ENCODE measurements at regions not wholly inside any gene's neighbourhood (a gene's known extent, or its start where the extent isn't known, plus 50 kb on each side); places are given as distances from the start of the nearest gene placed in this dataset.

GRCh38 chr6:71033890-71034289 lies 77.0 kb upstream of the B3GAT2 start:
- ATAC-seq = no peak
- ChIA-PET POLR2A (no interaction called here), CTCF (no interaction called here)
- Histone ChIP-seq H3K4me1 (ENCODE audit: control insufficient read depth, insufficient read depth, low read length) (no peaks in the 10 kb centered on the region), H3K27ac (ENCODE audit: low read length) (no peak overlapping the region), H3K27me3 (ENCODE audit: control insufficient read depth, insufficient read depth, low read length) (no peaks in the 10 kb centered on the region), H3K9me3 (ENCODE audit: control insufficient read depth, insufficient read depth, low read depth, low read length) (no peaks in the 10 kb centered on the region), H3K36me3 (ENCODE audit: control insufficient read depth, insufficient read depth, low read length) (no peaks in the 10 kb centered on the region), H3K4me3 (ENCODE audit: low read depth in 2 of 2, low read length in 2 of 2) (no peak overlapping the region)
- DNase-seq (ENCODE audit: low read depth, low spot score) = no peak
- in situ Hi-C loops (cut with HindIII; ENCODE audit: low pct_unique_long_range_greater_than_20kb, low sequenced_read_pairs) (no loop called here), intact Hi-C loops (cut with micrococcal nuclease; ENCODE audit: unreplicated experiment) (no loop called here)
- BruUV-seq (replicated peaks) = no TSS peak
- TF ChIP-seq TCF7L2 (IDR thresholded peaks at IDR 0.05; ENCODE audit: low read depth, low read length) = no peak
- TF ChIP-seq, protein P1, sequence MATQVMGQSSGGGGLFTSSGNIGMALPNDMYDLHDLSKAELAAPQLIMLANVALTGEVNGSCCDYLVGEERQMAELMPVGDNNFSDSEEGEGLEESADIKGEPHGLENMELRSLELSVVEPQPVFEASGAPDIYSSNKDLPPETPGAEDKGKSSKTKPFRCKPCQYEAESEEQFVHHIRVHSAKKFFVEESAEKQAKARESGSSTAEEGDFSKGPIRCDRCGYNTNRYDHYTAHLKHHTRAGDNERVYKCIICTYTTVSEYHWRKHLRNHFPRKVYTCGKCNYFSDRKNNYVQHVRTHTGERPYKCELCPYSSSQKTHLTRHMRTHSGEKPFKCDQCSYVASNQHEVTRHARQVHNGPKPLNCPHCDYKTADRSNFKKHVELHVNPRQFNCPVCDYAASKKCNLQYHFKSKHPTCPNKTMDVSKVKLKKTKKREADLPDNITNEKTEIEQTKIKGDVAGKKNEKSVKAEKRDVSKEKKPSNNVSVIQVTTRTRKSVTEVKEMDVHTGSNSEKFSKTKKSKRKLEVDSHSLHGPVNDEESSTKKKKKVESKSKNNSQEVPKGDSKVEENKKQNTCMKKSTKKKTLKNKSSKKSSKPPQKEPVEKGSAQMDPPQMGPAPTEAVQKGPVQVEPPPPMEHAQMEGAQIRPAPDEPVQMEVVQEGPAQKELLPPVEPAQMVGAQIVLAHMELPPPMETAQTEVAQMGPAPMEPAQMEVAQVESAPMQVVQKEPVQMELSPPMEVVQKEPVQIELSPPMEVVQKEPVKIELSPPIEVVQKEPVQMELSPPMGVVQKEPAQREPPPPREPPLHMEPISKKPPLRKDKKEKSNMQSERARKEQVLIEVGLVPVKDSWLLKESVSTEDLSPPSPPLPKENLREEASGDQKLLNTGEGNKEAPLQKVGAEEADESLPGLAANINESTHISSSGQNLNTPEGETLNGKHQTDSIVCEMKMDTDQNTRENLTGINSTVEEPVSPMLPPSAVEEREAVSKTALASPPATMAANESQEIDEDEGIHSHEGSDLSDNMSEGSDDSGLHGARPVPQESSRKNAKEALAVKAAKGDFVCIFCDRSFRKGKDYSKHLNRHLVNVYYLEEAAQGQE (IDR thresholded peaks at IDR 0.05; ENCODE audit: insufficient read depth in 1 of 2, low read depth in 2 of 2, low read length in 1 of 2) = no peak
- no peak for TF ChIP-seq POLR2AphosphoS5 (IDR thresholded peaks at IDR 0.05; ENCODE audit: low read depth, low read length)
- TF ChIP-seq, protein P2, sequence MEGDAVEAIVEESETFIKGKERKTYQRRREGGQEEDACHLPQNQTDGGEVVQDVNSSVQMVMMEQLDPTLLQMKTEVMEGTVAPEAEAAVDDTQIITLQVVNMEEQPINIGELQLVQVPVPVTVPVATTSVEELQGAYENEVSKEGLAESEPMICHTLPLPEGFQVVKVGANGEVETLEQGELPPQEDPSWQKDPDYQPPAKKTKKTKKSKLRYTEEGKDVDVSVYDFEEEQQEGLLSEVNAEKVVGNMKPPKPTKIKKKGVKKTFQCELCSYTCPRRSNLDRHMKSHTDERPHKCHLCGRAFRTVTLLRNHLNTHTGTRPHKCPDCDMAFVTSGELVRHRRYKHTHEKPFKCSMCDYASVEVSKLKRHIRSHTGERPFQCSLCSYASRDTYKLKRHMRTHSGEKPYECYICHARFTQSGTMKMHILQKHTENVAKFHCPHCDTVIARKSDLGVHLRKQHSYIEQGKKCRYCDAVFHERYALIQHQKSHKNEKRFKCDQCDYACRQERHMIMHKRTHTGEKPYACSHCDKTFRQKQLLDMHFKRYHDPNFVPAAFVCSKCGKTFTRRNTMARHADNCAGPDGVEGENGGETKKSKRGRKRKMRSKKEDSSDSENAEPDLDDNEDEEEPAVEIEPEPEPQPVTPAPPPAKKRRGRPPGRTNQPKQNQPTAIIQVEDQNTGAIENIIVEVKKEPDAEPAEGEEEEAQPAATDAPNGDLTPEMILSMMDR (IDR thresholded peaks at IDR 0.05) = no peak
- no peak for TF ChIP-seq SIN3A (IDR thresholded peaks at IDR 0.05; ENCODE audit: borderline replicate concordance, insufficient read depth, low read depth, low read length)

DNA sequence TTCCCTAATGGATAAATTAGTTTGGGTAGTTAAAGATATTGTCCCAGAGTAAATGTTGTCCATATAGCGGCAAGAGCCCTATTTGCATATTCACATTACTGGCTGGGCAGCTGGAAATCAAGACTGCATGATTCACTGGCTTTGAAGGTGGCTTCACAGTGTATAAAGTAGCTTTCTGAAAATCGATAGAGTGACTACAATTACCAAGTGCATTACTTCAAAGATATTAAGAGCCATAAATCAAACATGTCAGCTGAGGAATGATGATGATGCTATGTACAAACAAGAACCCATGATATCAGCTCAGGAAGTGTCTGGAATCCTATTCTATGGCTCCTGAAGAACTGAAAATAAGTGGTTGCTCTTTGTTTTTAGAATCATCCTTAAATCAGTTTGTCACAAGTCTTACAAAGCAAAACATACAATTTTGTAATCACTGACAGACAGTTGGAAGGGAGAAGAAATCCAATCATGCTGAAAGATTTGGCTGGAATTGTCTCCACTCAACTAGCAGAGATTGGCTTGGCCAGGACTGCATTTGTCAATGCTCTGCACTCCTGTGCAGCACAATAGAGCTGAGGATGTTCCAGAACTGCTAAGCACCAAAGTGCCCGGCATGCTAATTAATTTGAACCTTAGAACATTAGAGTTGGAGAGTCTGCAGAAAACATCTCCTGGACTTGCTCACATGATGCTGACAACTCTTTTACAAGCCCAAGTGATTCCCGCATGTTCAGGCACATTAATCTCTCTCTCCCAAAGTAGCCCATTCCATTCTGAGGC lies 77.9 kb upstream of the B3GAT2 start:
- no TSS peak for BruUV-seq (replicated peaks)
- ChIA-PET POLR2A (no interaction called here), CTCF (no interaction called here)
- in situ Hi-C loops (cut with HindIII; ENCODE audit: low pct_unique_long_range_greater_than_20kb, low sequenced_read_pairs) = no loop called here
- H3K9me3 ChIP-seq (ENCODE audit: control insufficient read depth, insufficient read depth, low read depth, low read length) = no peaks in the 10 kb centered on the region
- intact Hi-C loops (cut with micrococcal nuclease; ENCODE audit: unreplicated experiment) = no loop called here
- no peak overlapping the region for H3K27ac ChIP-seq (ENCODE audit: low read length)
- no peak for TF ChIP-seq TCF7L2 (IDR thresholded peaks at IDR 0.05; ENCODE audit: low read depth, low read length)
- TF ChIP-seq, protein P1 (IDR thresholded peaks at IDR 0.05; ENCODE audit: insufficient read depth in 1 of 2, low read depth in 2 of 2, low read length in 1 of 2) = no peak
- TF ChIP-seq, protein P2 (IDR thresholded peaks at IDR 0.05) = no peak
- TF ChIP-seq POLR2AphosphoS5 (IDR thresholded peaks at IDR 0.05; ENCODE audit: low read depth, low read length) = no peak
- TF ChIP-seq SIN3A (IDR thresholded peaks at IDR 0.05; ENCODE audit: borderline replicate concordance, insufficient read depth, low read depth, low read length) = no peak
- H3K36me3 ChIP-seq (ENCODE audit: control insufficient read depth, insufficient read depth, low read length) = no peaks in the 10 kb centered on the region
- H3K27me3 ChIP-seq (ENCODE audit: control insufficient read depth, insufficient read depth, low read length) = no peaks in the 10 kb centered on the region; the same call in 1 of the 2 replicates
- ATAC-seq (no peak), DNase-seq (ENCODE audit: low read depth, low spot score) (no peak)
- H3K4me1 ChIP-seq (ENCODE audit: control insufficient read depth, insufficient read depth, low read length) = no peaks in the 10 kb centered on the region
- no peak overlapping the region for H3K4me3 ChIP-seq (ENCODE audit: low read depth in 2 of 2, low read length in 2 of 2)
